HEK293T (cell line): ENCODE measurements at regions not wholly inside any gene's neighbourhood (a gene's known extent, or its start where the extent isn't known, plus 50 kb on each side); places are given as distances from the start of the nearest gene placed in this dataset.

Experiments
- CTCF ChIA-PET: fragments of 350-600 bp; formaldehyde crosslinking; extraction: SDS; loops from one replicate; lab custom pipeline; 2021; ENCODE audit warnings: antibody characterized with exemption, inconsistent platforms; lab: Yijun Ruan, JAX
- POLR2A ChIA-PET: fragments of 350-600 bp; formaldehyde crosslinking; extraction: SDS; loops from one replicate; lab custom pipeline; 2020; ENCODE audit warnings: antibody characterized with exemption, inconsistent platforms; lab: Yijun Ruan, JAX
- DNase-seq: peaks from one replicate; pipeline ENCODE4 v3.0.0; 2012; ENCODE audit warnings: mixed read lengths; ENCODE audit errors: extremely low spot score
- ARNT ChIP-seq: fragments of 450-650 bp; IDR thresholded peaks from 2 replicates; pipeline ENCODE4 v1.6.1; 2017; ENCODE audit warnings: mild to moderate bottlenecking
- BHLHE40 ChIP-seq: fragments of 450-650 bp; IDR thresholded peaks from 2 replicates; pipeline ENCODE4 v1.6.1; 2016; ENCODE audit warnings: mild to moderate bottlenecking, moderate library complexity, borderline replicate concordance
- CTBP1 ChIP-seq: fragments of 450-650 bp; IDR thresholded peaks from 2 replicates; pipeline ENCODE4 v1.6.1; 2016; ENCODE audit warnings: borderline replicate concordance
- ELF4 ChIP-seq: fragments of 450-650 bp; IDR thresholded peaks from 2 replicates; pipeline ENCODE4 v1.6.1; 2017; ENCODE audit warnings: antibody characterized with exemption
- FOXA1 ChIP-seq: fragments of 450-650 bp; IDR thresholded peaks from 2 replicates; pipeline ENCODE4 v1.6.1; 2016; ENCODE audit warnings: mild to moderate bottlenecking
- FOXK2 ChIP-seq: fragments of 450-650 bp; IDR thresholded peaks from 2 replicates; pipeline ENCODE4 v1.6.1; 2016; ENCODE audit warnings: mild to moderate bottlenecking
- FOXM1 ChIP-seq: fragments of 450-650 bp; IDR thresholded peaks from 2 replicates; pipeline ENCODE4 v1.6.1; 2017; ENCODE audit warnings: mild to moderate bottlenecking, borderline replicate concordance
- HDGF ChIP-seq: fragments of 450-650 bp; IDR thresholded peaks from 2 replicates; pipeline ENCODE4 v1.6.1; 2017; ENCODE audit warnings: antibody characterized with exemption, borderline replicate concordance
- L3MBTL2 ChIP-seq: fragments of 450-650 bp; conservative IDR thresholded peaks from 2 replicates; pipeline ENCODE4 v1.6.1; 2016; ENCODE audit warnings: mild to moderate bottlenecking
- LEF1 ChIP-seq: fragments of 450-650 bp; IDR thresholded peaks from 2 replicates; pipeline ENCODE4 v1.6.1; 2017; ENCODE audit warnings: mild to moderate bottlenecking, borderline replicate concordance
- NFRKB ChIP-seq: fragments of 450-650 bp; IDR thresholded peaks from 2 replicates; pipeline ENCODE4 v1.6.1; 2016; ENCODE audit warnings: mild to moderate bottlenecking, moderate library complexity
- SP1 ChIP-seq: fragments of 450-650 bp; IDR thresholded peaks from 2 replicates; pipeline ENCODE4 v1.6.1; 2017
- SUZ12 ChIP-seq: fragments of 450-650 bp; IDR thresholded peaks from 2 replicates; pipeline ENCODE4 v1.6.1; 2016; ENCODE audit warnings: mild to moderate bottlenecking
- TARDBP ChIP-seq: fragments of 450-650 bp; IDR thresholded peaks from 2 replicates; pipeline ENCODE4 v1.6.1; 2016
- ZNF384 ChIP-seq: fragments of 450-650 bp; IDR thresholded peaks from 2 replicates; pipeline ENCODE4 v1.6.1; 2016
- TF ChIP-seq, protein P1 (sequence below): fragments of 450-650 bp; IDR thresholded peaks from 2 replicates; pipeline ENCODE4 v1.6.1; 2016

DNA sequence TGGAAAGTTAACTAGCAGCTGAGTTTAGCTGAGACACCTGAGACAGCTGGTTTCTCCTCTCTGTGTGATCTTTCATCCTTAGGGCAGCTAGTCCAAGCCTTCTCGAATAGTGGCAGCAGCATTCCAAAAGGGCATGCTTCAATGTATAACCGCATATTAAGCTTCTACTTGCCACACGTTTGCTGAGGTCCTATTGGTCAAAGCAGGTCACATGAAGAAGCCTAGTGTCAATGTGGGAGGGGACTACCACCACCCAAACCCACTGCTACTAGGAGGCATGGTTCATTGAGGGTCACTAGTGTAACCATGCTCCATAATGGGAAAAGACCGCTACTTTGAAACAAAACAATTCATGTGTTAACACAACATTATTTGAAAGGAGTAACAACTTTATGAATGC is 314.9 kb upstream of the SMIM31 start:
- CTCF ChIA-PET: no interaction called here
- POLR2A ChIA-PET: interaction anchor here (0.6 kb wide), 1 partner anchor 301 kb away, joined by 3 read pairs; no protein-coding TSS in a partner anchor
- no peak for DNase-seq
- TF ChIP-seq NFRKB: no peak
- no peak for TF ChIP-seq HDGF
- TF ChIP-seq TARDBP: no peak
- no peak for TF ChIP-seq ZNF384
- no peak for TF ChIP-seq L3MBTL2
- TF ChIP-seq LEF1: no peak
- TF ChIP-seq, protein P1, sequence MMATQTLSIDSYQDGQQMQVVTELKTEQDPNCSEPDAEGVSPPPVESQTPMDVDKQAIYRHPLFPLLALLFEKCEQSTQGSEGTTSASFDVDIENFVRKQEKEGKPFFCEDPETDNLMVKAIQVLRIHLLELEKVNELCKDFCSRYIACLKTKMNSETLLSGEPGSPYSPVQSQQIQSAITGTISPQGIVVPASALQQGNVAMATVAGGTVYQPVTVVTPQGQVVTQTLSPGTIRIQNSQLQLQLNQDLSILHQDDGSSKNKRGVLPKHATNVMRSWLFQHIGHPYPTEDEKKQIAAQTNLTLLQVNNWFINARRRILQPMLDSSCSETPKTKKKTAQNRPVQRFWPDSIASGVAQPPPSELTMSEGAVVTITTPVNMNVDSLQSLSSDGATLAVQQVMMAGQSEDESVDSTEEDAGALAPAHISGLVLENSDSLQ: no peak
- no peak for TF ChIP-seq ELF4
- no peak for TF ChIP-seq SUZ12
- no peak for TF ChIP-seq FOXK2
- TF ChIP-seq FOXA1: no peak
- no peak for TF ChIP-seq FOXM1

DNA sequence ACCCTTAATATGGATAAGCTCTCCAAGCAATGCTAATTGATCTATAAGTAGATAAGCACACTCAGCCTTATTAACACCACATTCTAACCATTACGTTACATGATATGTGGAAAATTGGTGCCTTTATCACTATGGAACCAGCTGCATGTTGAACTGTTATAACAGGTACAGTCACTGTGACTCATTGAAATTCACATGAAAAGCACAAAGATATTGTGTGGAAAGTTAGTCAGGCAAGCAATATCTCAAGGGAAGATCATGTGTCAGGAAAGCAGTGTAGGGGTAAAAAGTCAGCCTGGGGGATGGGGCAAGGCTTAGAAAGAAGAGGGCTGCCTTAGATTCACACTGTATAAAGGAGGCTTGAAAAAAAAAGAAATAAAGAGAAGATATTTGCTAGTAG is 313.7 kb upstream of the SMIM31 start:
- POLR2A ChIA-PET: no interaction called here
- TF ChIP-seq FOXM1: no peak
- no peak for TF ChIP-seq ZNF384
- TF ChIP-seq FOXK2: no peak
- TF ChIP-seq ARNT: no peak
- no peak for TF ChIP-seq FOXA1
- TF ChIP-seq LEF1: no peak
- TF ChIP-seq CTBP1: no peak
- no peak for TF ChIP-seq NFRKB
- TF ChIP-seq SUZ12: no peak
- TF ChIP-seq, protein P1: no peak
- no peak for TF ChIP-seq BHLHE40
- TF ChIP-seq SP1: no peak
- CTCF ChIA-PET: no interaction called here
- DNase-seq: no peak

DNA sequence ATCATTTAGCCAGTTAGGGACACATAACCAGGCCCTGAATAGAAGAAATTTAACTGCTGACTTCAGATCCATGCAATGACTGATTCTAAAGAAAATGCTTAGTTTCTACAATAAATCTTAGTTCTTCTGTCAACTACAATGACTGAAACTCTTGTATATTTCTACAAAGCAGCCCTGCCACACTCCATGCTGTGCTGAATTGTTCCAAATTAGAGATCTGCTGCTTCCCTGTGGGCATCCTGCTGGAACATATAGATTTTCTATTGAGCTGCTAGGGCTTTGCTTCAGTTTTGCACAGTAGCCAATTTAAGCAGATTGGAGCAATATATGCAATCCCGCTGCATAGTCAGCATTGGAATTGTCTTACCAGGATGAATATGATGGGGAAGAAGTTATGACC is 312.8 kb upstream of the SMIM31 start:
- TF ChIP-seq, protein P1: no peak
- TF ChIP-seq FOXK2 (no peak), FOXM1 (no peak), ELF4 (no peak), LEF1 (no peak), CTBP1 (no peak), L3MBTL2 (no peak), SP1 (no peak), BHLHE40 (no peak), FOXA1 (no peak), HDGF (no peak), ZNF384 (no peak), NFRKB (no peak), SUZ12 (no peak), TARDBP (no peak), ARNT (no peak)
- CTCF ChIA-PET: no interaction called here
- POLR2A ChIA-PET: no interaction called here
- no peak for DNase-seq

DNA sequence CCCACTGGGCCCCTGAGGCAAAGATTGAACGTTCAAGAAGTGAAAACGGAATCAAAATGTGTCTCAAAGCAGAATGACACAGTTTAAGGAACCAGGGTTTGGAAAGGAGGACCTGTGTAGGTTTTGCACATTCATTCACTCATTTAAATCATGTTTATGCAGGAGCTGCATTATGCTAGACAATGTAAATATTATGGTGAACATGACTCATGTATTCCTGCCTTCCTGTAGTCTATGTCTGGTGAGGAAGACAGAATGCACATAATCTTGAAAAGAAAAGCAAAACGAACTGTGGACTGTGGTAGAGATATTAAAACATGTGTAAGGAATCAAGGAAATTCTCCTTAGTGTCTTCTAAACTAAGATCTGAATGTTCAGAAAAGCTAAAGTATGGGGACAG is 311.8 kb upstream of the SMIM31 start:
- ChIA-PET POLR2A (no interaction called here), CTCF (no interaction called here)
- DNase-seq: no peak
- TF ChIP-seq, protein P1: no peak
- TF ChIP-seq ZNF384: no peak

DNA sequence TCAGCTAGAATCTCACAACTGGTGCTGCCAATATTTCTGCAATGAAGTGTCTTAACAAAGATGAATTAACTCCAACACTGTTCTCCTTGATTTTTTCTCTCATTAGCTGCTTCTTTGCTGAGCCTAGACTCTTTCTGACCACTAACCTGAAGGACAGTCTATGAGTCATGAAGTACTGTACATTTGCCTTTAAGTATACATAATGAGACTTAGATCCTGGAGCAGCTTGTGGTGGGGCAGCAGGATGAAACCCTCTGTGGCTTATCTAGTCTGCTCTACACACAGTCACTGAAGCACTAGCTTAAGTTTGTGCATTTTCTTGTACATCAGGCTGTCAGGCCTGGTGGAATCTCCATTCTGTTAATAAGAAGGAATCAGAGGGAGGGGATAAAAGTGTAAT is 307.4 kb upstream of the SMIM31 start:
- CTCF ChIA-PET: no interaction called here
- POLR2A ChIA-PET: no interaction called here
- DNase-seq: no peak
- TF ChIP-seq ZNF384: no peak
- no peak for TF ChIP-seq ELF4
- TF ChIP-seq FOXK2: no peak
- no peak for TF ChIP-seq FOXA1
- TF ChIP-seq CTBP1: no peak
- no peak for TF ChIP-seq LEF1
- TF ChIP-seq NFRKB: no peak
- no peak for TF ChIP-seq FOXM1
- TF ChIP-seq TARDBP: no peak
- TF ChIP-seq, protein P1: no peak
- no peak for TF ChIP-seq L3MBTL2
- no peak for TF ChIP-seq BHLHE40
- TF ChIP-seq ARNT: no peak
- no peak for TF ChIP-seq SUZ12
- no peak for TF ChIP-seq HDGF
- TF ChIP-seq SP1: no peak

DNA sequence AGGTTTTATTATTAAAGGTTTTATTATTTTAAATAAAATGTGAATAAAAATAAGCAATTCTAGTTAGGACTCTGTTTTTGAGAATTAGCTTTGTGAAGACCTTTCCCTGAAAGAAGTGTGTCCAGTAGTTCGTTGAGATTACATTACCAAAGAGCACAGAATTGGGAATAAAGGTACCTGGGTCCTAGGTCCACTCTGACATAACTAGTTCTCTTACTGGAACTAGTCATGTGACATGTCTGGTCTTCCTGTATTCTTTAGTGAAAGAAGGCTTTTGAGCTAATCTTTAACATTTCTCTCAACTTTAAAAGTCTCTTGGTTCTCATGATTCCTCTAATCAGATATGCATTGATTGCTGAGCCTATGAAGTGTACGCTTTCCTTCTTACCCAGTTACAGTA is 292.0 kb upstream of the SMIM31 start:
- ChIA-PET POLR2A (no interaction called here), CTCF (no interaction called here)

More for the DNA sequence above, 292.0 kb upstream of the SMIM31 start:
- TF ChIP-seq NFRKB (no peak), SUZ12 (no peak), SP1 (no peak), CTBP1 (no peak), HDGF (no peak), TARDBP (no peak), LEF1 (no peak), ELF4 (no peak), BHLHE40 (no peak), ZNF384 (no peak), FOXA1 (no peak), FOXM1 (no peak), FOXK2 (no peak), ARNT (no peak), L3MBTL2 (no peak)
- TF ChIP-seq, protein P1: no peak
- no peak for DNase-seq
